Peyer's patch (tissue), 4 donors: ENCODE measurements at regions not wholly inside any gene's neighbourhood (a gene's known extent, or its start where the extent isn't known, plus 50 kb on each side); places are given as distances from the start of the nearest gene placed in this dataset.

ENCODE experiments used
- CTCF ChIP-seq, 6 experiments: fragments of 450-650 bp in 4 of 6; fragments of 200-600 bp in 2 of 6; sonication (generic) in 1 of 6; IDR thresholded peaks; one replicate each; pipeline ENCODE4 v1.5.1; 2017 to 2019; ENCODE audit warnings: antibody characterized with exemption in 6 of 6, mild to moderate bottlenecking in 3 of 6, moderate library complexity in 1 of 6
- POLR2A ChIP-seq, 2 donors: fragments of 450-650 bp; IDR thresholded peaks; one replicate each; pipeline ENCODE4 v1.5.1; 2017; ENCODE audit warnings: antibody characterized with exemption in 2 of 2, mild to moderate bottlenecking in 2 of 2, moderate library complexity in 2 of 2

- no peak for TF ChIP-seq CTCF (IDR thresholded peaks at IDR 0.05)
- no peak for TF ChIP-seq POLR2A (IDR thresholded peaks at IDR 0.05)
These were observed 69.6 kb downstream of the GSC start for GRCh38 chr14:94700336-94700735.
